ENCODE measurements at regions not wholly inside any gene's neighbourhood (a gene's known extent, or its start where the extent isn't known, plus 50 kb on each side); places are given as distances from the start of the nearest gene placed in this dataset.

DNA sequence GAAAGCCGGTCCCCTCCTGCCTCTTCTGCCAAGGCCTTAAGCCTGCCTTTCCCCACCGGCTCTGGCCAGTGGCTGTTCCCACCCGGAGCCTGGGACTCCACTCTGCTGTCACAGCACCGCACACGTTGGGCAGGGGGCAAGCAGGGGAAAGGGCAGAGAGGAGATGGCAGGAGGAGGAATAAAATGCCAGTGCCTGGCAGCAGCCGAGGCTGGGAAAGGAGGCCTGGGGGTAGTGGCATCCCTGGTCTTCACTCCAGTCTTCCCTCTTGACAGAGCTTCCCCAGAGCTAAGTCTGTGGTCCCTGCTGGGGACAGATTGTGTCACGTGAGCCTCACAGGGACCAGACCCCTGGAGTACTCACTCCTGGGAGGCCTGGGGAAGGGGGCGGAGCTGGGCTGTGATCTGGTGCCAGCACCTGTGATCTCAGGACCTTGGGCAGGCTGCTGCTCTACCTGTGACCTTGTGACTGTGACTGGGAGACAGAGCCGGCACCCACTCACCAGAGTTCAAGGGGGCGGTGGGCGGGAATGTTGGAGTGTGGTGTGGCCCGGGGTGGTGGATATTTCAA, 97.2 kb upstream of the GSE1 start:
- no peak for DNase-seq (ENCODE audit: low spot score)

DNA sequence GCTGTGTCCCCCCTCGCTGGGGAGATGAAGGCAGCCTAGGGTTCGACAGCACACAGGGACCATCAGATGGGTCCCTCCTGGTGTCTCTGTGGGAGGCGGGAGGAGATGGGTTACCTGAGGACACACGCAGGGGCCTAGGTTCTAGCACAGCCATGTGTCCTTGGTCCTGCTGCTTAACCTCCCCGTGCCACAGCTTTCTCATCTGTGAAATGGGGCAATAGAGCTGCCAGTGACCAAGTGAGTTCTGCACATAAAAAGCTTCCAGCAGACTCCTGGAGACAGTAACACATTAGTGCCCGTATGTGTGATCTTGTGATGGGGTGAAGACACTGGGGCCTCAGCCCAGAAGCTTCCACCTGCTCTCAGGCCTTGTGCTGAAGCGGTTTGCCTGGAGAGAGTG, 96.0 kb upstream of the GSE1 start:
- DNase-seq (ENCODE audit: low spot score): no peak

DNA sequence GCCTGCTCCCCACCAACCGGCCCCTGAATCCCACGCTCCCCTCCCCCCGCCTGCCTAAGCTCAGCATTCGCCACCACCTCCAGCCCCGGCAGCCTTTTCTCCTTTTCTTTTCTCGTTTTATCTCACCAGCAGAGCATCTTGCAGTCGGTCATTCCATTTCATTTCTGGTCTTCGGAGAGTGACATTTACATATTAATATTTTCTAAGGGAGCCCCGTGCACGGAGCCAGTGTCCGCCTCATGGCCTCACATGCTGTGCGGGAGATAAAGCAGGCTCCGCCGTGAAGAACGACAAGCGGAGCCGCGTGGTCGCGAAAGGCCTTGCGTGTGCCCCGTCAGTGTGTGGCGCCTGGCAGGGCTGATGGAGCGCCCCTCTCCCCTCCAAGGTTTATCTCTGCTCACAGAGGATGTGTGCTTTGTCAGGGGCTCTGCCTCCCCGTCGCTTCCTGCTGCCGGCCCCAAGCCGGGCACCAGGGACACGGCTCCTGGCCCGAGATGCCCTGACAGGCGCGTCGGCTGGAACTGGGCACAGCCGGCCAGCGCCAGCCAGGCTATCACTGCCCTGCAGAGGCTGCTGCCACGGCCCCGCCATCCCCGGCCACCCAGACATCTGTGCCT, 95.5 kb upstream of the GSE1 start:
- no peak for DNase-seq (ENCODE audit: low spot score)

DNA sequence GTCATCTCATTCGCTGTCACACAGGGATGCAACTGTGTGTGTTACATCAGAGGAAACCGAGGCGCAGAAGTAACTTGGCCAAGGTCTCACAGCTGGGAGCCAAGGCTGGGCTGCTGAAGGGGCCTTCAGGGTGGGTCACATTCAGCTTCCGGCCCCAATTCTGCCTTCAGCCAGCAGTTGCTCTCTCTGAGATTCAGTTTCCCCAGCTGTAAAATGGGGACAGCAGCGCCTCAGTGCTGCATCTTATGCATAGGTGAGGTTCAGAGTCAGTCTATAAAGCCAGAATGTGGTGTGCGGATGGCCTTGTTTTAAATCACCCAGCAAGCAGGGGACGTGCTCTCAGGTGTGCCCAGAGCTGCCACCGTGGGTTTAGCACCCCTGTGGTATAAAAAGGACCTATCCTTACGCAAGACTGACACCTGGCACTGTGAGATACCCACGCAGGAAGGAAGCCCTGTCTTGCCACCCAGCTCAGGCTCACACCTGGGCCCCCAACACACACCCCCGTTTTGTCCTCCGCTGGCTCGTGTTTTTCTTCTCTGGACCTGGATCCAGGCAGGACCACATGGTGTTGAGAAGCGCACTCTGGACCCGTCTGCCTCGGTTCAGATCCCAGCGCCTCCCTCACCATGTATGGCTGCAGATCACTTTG, 94.6 kb upstream of the GSE1 start:
- no peak for DNase-seq (ENCODE audit: low spot score)

DNA sequence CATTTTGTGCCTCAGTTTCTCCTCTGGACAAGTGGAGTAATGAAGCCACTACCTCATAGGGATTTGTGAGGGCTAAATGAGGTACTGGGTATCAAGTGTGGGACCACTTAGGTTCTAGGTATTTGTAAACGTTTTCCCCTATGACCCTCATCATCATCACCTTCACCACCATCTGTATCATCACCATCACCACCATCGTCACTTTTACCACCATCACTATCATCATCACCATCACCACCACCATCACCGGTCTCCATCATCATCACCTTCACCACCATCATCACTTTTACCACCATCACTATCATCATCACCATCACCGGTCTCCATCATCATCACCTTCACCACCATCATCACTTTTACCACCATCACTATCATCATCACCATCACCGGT, 94.1 kb upstream of the GSE1 start:
- peak; percentile 2 for DNase-seq (ENCODE audit: low spot score)

DNA sequence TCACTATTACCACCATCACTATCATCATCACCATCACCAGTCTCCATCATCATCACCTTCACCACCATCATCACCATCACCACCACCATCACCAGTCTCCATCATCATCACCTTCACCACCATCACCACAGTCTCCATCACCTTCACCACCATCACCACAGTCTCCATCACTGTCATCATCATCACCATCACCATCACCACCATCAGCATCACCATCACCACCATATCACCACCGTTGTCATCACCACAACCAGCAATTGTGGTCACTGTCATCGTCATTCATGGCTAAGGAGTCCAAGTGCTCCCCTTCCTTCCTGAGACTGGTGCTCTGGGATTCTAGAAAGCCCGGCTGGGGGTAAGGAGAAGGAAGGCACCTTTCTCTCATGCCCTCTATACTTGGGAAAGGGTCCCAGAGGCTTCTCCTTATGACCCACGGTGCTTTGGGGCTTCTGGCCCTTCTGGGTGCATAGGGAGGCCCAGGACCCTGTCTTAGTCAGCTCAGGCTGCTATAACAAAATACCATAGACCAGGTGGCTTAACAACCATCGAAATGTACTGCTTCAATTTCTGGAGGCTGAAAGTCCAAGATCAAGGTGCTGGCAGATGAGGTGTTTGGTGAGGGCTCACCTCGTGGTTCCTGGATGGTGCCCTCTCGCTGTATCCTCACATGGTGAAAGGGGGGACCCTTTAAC, 93.4 kb upstream of the GSE1 start:
- DNase-seq (ENCODE audit: low spot score): peak; percentile 4

DNA sequence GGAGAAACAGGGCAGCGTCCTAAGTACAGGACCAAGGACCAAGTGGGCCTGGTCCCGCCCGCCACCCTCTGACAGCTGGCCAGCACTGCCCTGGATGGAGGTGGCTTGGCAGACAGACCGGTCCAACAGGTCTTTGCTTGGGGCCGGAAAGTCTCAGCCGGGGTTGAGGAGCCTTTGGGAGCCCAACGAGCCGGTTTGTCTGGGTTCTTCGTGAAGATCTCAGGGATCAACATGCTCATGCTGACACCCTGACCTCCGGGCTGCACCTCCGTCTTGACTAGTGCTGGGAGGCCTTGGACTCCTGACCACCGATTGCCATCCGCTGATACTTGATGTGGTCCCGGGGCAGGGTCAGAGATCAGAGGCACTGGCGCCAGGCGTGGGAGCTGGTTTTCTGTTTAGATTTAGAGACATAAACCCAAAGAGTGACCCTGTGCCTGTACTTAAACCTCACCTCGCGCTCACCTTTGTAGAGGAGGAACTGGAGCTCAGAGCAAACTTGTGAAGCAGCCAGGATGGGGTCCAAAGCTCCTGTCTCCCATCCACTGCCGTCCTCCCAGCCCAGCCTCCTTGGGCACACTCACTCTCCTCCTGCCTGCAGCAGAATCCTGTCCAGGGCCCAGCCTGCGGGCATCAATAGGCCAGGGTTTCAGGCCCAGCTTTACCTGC, 92.1 kb upstream of the GSE1 start:
- DNase-seq (ENCODE audit: low spot score): no peak

DNA sequence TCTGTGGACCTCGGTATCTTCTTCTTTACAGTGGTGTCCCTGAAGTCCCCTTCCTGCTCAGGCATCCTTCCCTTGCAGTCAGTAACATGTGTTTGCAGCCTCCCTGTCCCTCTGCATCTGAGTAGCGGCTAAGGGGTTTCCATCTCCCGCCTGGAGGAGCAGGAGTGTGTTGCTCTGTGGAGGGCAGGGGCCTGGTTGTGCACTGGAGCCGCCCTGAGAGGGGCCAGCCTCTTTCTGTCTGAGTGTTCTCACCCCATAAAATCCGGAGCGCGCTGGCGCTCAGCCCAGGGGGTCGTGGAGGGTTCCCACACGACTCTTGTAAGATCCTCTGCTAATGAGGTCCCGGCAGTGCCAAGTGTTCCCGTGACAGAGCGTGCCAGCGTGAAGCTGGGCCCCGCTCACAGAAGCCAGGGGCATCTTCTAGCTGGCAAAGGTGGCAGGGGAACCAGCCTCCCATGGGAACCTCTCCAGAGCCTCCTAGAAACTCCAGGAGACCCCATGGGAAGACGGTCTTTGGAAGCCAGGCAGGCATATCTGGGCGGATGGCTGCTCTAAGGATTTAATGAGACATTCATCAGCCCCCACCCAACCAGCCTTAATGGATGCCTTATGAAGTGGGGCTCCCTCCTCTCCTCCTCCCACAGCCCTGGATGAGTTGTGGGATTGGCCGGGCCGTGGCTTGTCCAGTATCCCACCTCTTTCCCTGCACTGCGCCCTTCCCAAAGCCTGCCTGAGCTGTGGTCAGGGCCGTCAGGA, 91.4 kb upstream of the GSE1 start:
- no peak for DNase-seq (ENCODE audit: low spot score)

DNA sequence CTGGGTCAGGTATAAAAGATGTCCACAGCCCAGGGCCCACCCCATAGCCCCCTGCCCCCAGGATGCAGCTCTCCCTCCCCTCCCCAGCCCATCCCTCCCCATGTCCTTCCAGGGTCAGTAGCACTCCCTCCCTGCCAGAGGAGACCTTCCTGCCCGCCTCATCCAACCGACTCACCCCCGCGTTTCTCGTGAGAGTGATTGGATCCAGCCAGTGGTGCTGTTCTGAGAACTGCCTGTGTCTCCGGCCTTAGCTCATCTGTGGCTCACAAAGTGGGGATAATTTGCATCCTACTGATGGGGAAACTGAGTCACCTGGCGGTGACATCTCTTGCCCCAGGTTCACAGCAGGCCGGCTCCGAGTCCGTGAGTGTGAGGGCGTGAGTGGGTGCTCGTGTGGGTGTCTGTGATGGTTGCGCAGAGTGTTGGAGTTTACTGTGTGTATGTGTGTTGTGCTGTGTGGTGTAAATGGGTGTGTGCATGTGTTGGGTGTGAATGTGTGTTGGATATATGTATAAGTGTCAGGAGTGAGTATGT, 90.7 kb upstream of the GSE1 start:
- DNase-seq (ENCODE audit: low spot score): no peak

DNA sequence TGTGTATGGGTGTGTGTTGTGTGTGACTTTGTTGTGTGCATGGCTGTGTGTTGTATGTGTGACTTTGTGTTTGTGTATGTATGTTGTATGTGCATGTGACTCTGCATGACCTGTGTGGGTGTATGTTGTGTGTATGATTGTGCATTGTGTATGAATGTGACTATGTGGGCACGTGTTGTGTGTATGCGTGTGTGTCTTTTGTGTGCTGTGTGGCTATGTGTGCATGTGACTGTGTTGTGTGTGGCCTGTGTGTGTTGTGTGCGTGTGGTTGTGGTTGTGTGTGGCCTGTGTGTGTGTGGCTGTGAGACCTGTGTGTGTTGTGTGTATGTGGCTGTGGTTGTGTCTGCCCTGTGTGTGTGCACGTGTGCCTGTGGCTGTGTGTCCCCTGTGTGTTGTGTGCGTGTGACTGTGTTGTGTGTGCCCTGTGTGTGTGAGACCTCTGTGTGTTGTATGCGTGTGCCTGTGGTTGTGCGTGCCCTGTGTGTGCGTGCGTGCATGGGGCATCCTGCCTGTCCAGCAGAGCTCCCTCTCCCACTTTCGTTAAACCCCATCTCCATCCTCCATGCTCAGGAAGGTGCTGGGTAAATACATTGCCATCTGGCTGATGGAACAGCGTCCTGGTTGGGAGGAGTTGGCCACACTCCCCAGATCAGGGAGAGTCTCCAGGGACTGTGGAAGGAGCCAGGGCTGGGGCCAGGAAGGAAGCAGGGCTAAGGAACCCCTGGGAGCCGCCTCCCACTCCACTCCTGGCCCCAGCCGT, 90.1 kb upstream of the GSE1 start:
- DNase-seq (ENCODE audit: low spot score): no peak

DNA sequence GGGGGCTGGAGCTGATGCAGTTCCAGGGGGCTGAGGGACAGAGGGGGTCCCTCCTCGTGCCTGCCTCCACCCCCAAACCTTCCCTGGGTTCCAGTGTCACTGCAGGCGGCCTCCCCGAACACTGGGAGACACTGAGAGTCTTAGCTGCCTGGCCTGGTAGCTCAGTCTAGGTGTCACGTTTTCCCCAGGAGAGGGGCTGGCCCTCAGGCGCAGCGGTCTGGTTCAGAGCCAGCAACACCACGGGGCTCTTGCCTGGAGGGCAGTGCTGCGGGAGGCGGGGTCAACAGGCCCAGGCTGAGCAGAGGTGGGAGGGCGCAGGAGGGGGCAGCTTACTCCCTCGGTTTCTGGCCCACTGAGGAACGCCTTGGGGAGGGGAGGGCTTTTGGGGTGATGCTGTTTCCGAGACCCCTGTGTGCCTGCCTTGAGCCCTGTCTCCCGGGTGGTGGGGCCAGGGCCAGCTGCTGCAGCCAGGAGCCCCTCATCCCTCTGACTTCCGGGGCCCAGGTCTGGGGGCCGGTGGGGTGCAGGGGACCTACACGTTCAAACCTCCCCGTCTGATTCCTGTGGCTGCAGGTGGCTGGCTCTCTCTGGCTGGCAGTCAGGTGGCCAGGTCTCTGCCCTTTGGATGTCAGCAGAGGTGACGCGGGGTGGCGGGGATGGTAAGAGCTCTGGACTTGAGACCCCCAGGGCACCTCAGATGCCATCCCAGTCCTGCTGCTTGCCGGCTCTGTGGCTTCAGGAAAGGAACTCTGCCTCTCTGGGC, 89.3 kb upstream of the GSE1 start:
- no peak for DNase-seq (ENCODE audit: low spot score)

DNA sequence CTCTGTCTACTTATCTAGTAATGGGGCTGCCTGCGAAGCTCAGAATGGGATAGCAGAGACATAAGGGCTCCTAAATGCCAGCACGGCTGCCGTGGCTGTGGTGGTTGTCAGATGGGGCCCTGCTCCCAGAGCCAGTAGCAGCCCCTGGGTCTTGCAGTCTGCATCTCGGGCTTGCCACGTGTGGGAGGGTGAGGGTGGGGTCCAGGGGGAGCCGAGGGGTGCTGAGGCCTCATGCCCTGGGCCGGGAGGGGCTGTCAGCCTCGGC, 88.8 kb upstream of the GSE1 start:
- DNase-seq (ENCODE audit: low spot score): no peak

DNA sequence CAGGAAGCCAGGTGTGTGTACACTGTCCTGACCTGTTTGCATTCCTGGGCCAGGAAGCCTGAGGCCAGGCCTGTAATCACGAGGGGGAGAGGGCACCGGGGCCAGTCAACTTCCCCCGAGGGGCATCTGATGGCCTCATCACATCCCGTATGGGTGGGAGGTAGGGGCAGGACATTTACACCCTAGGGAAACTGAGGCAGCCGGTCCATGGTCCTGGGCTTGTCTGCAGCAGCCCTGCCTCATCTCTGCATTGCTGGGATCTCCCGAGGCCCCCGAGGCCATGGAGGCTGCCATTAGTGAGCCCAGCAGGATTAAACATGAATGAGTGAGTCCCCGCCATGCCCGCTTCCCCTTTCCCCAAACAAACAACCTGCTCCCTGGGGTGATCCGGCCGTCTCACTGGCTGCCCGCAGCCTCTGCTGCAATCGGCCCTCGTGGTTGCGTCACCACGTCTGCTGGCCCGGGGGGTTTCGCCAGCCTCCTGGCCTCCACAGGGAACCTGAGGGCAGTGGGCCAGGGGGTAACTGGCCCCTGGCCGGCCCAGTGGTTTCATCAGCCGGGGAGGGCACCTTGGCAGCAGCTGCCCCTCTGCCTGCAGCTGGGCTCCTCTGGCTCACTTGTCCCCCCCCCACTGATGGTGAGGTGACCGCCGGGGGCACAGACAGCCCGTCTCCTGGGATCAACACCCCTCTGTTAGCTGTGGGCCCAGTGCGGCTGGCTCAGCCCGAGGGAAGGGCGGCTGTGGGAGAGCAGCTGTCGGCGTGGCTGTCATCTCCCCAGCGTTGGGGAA, 88.3 kb upstream of the GSE1 start:
- DNase-seq (ENCODE audit: low spot score): no peak

DNA sequence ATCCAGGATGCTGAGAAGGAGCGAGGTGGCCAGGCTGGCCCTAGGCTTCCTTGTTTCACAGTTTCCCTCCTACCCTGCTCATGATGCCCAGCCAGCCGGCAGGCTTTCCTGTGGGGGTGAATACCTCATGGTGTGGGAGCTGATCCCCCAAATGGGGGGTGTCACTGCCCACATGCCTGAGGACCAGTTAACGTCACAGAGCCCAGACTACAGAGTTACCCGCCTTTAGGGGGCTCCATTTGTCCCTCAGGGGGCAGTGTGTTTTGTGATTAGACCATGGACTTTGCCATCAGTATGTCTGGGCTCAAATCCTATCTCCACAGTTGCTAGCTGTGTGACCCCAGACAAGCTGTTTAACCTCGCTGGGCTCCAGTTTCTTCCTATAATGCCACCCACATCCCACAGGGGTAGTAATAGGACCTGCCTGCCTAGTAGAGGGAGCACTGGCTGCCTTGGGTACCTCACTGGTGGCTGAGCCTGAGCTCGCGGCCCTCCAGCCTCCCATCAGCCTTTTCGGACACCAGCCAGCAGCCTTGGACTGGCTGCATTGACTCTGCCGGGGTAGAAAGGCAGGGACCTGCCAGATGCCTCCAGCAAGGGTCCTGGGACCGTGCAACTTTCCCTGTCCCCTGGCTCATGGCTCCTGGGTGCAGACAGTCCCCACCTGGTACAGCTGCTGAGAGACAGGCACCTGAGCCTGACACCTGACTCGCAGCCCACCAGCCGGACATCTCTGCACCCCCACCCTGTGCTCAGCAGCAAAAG, 87.5 kb upstream of the GSE1 start:
- DNase-seq (ENCODE audit: low spot score): no peak

DNA sequence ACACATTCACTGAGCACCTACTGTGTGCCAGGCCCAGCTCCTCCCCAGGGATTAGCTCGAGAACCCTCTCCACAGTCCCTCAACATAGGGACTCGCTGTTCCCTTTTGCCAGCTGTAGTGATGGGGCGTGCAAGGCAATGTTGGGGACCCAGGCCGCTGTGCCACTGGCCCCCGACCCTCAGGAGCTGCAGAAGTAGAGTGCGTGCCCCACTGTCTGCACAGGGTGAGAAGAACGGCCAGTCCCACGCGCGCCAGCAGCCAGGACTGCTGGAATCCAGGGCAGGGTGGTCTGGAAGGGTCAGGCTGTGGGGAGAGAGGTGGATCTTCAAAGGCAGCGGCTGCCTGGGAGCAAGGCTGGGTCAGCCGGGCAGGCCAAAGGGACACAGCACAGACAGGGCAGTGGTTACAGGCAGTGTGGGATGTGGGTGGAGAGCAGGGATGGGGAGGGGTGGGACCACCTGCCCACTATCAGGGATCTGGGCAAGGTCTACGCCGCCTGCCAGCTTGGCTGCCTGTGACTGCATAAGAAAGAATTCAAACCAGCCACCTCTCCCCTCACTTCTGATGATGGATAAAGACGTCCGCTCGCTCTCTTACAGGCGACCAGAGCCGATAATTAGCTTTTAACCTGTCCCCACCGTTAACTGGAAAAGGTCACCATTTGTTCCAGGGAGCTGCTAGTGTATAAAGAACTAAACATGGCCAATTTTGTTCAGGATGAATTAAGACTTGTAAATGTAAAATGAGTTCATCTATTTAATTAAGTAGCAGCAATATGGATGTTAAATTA, 86.7 kb upstream of the GSE1 start:
- no peak for DNase-seq (ENCODE audit: low spot score)

DNA sequence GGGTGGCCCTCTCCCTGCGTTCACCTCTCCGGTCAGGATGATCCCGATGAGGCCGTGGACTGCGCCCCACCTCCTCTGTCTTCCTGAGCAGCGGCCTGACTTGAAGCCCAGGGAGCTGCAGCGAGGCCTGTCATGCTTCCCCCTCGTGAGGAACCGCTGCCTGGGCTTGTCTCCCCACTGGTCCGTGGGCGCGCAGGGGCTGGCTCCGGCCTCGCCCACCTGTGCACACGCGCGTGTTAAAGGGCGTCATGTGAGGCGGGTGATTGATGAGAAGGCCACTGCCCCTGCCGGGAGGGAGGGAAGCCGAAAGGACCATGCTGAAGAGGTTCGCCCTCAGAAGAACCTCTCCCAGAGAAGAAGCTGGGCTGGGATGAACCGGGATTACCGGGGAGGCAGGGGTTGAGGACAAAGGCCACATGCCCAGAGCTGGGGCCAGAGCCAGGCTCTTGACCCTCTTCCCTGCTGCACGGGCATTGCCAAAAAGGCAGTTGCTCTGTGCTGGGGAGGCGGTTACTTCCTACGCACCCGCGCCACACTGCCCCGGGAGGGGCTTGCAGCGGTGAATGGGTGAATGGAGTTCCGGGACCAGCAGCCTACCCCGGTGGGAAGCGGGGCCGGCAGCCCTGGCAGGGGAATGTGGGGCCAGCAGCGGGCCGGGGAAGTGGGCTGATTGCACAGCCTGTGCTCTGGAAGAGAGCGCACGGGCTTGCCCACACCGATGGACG, 85.9 kb upstream of the GSE1 start:
- no peak for DNase-seq (ENCODE audit: low spot score)

DNA sequence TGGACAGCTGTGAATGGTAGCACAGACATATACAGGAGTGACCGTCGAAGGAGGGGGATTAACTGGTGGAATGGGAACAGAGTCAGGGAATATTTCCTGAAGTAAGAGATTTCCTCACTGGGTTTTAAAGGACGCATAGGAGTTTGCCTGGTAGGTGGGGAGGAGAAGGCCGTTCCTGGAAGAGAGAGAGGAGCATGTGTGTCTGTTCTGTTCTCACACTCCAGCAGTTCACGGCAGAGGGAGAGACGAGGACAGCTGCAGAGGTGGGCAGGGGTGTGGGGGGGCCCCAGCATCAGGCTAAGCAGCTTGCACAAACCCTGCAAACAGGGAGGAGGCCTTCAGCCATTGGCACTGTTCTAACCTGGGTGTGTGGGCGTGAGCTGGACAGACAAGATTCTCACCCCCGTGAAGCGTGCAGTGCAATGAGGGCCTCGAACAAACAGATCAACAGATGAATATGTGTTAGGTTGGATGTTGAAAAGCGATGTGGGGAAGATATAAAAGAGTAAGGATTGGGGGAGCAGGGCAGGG, 85.3 kb upstream of the GSE1 start:
- DNase-seq (ENCODE audit: low spot score): no peak

Measured in CD4-positive, alpha-beta T cell treated with Interleukin-2 at 100 ng/mL for 4 hours (primary cell).